ENCODE measurements at regions not wholly inside any gene's neighbourhood (a gene's known extent, or its start where the extent isn't known, plus 50 kb on each side); places are given as distances from the start of the nearest gene placed in this dataset.

DNA sequence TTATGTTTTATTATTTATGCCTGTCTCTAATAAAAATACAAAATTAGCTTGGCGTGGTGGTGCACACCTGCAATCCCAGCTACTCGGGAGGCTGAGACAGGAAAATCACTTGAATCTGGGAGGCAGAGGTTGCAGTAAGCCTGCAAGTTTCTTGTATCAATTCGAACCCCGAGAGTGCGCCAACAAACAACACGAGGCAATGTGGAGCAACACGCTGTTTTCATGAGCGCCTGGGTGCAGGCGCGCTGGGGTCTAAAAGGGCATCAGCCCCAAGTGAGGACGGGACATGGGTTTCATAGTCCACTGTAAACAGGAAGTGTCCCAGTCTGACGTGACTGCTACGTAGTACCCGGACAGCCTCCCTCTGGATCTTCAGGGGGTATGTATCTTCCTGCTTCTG is 1634.6 kb upstream of the AGA start:
- ATAC-seq: no peak
- DNase-seq: no peak
- intact Hi-C loops (cut with DNase I): no loop called here

DNA sequence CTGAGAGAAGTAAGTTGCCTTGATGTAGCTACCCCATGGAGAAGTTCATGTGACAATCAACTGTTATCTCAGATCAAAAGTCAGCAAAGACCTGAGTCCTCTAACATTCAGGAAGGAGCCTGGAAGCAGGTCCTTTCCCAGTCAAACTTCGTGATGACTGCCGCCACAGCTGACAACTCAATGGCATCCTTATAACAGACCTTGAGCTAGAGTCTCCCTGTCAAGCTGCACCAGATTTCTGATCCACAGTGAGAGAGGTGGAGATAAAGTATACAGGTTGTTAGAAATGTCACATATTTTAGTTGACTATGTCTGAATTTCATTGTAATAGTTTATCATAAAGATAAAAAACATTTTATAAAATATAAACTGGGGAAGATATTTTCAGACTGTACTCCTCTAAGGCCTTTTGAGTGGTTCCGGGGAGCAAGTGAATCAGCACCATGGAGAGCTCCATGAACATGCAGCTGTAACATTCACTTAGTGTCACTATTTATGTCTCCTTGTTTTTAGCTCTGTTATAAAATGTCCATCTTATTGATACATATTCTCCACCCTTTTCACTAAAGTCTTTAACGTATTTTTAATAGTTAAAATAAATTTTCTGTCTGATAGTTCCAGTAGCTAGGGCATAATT is 1653.5 kb upstream of the AGA start:
- no peak for ATAC-seq
- intact Hi-C loops (cut with DNase I): no loop called here
- no peak for DNase-seq

DNA sequence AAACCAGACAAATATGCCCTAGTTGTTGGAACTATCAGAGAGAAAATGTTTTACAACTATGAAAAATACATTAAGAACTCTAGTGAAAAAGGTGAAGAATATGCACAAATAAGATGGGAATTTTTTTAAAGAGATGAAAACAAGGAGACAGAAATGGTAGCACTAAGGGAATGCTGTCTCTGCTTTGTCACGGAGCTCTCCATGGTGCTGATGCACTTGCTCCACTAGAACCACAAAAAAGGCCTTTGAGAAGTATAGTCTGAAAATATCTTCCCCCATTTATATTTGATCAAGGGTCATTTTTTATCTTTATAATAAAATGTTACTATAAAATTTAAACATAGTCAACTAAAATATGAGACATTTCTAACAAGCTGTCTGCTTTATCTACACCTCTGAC is 1655.5 kb upstream of the AGA start:
- intact Hi-C loops (cut with DNase I): no loop called here
- ATAC-seq (no peak), DNase-seq (no peak)

DNA sequence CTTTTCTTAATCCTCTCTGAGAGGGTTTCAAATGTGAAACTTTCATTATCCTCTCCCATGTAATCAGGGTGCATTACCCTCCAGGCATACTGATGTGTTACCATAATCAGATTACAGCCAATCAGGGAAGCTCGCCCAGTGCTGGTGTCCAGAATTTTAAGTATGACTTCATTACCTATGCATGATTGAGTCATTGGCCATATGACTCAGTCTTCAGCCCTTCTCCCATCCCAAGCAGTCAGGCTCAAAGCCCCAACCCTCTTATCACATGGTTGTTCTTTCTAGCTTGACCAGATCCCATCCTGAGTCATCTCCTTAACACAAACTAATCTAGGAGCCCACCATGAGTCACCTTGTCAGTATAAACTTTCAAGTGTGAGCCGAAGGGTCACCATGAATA is 1668.1 kb upstream of the AGA start:
- DNase-seq: no peak
- no peak for ATAC-seq
- intact Hi-C loops (cut with DNase I): no loop called here

DNA sequence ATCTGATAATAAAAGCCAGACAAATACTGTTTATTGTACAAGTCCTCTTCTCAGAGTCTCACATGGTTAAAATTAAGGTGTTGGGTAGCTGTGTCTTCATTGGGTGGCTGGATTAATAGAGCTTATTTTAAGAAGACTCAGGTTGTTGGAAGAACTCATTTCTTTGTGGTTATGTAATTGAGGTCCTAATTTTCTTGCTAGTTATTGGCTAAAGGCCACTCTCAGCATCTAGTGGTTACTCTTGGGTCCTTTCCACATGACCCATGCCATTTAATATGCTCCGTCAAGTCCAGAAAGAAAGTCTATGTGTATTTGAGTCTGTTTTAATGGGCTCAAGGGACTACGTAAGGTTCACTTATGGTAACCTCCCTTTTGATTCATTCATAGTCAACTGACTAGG is 1668.6 kb upstream of the AGA start:
- DNase-seq (no peak), ATAC-seq (no peak)
- intact Hi-C loops (cut with DNase I): no loop called here

DNA sequence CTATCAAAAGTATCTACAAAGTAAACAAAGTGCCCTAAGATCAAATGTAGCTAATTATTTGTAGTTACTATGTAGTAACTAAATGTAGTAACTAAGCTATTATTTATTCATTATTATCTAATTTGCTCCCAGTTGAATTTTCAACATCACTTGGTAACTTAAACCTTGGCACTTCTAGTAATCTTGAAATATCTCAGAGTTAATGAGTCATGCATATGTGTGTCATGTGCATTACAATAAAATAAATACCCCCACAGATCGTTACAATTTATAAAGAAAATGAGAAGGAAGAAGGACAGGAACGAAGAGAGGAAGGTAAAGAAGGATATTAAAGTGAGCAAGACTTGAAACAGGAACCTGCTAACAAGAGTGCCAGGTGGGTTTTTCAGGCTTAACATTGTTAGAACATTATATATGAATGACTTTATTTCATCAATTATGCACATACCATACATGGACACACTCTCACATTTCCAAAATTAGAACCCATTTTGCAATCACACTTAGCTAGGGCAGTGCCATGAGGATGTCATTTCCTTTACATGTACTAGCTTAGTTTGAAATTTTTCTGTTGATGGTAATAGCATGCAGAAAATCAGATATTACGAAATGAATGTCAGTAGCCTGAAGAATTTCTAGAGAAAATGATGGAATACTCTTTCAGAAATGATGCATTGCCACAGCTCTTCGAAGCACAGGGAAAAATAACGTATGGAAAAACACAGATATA is 1670.4 kb upstream of the AGA start:
- no peak for DNase-seq
- ATAC-seq: no peak
- intact Hi-C loops (cut with DNase I): no loop called here

DNA sequence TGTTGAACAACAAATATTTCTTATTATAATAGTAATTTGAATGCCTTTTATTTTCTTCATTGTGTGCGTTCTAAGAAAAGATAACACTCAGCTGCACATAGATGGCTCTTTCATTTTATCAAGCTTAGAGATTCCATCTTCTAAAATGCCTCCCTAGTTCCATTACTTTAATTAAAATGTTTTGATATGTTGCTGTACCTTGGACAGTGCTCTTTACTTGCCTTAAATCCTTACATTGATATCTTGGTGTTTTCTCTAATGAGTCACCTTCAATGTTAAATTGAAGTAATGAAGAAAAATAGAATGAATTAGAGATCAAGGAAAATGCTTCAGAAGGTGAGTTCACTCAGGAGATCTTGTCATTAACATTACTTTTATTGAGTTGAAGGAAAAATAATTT is 1672.4 kb upstream of the AGA start:
- intact Hi-C loops (cut with DNase I): no loop called here
- ATAC-seq (no peak), DNase-seq (no peak)

DNA sequence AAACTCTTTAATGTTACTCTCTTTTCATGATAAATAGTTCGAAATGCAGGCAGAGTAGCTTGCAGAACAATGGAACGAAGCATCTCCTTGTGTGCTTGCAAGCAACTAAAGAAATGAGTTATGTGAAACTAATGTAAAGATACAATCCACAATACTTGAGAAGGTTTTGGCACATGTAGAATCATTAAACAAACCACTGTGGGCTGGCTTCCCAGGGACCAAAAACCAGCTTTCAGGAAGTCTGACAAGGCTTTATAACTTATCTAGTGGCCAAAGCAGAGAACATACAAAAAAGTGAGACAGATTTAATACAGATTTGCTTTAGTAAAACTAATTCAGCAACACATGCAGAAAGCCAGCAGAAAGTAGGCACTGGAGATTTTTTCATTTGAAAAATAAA is 1673.8 kb upstream of the AGA start:
- intact Hi-C loops (cut with DNase I): no loop called here
- no peak for ATAC-seq
- DNase-seq: no peak

DNA sequence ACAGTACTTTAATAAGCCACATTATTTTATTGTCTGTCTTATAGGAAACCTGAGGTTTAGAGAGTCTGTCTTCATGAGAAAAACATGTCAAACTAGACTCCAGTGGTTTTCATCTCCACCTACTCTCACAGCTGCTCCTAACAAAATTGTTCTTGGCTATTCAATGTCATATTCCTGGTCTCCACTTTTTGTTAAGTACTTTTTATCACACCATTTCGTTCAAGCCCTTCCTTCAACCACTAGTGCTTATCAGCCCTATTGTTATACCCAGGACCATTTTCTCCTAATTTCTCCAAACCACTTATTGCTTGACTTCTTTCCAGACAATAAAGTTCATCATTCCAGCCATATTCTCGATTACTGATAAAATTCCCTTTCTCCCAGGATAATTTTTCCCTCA is 1674.3 kb upstream of the AGA start:
- DNase-seq (no peak), ATAC-seq (no peak)
- intact Hi-C loops (cut with DNase I): no loop called here

DNA sequence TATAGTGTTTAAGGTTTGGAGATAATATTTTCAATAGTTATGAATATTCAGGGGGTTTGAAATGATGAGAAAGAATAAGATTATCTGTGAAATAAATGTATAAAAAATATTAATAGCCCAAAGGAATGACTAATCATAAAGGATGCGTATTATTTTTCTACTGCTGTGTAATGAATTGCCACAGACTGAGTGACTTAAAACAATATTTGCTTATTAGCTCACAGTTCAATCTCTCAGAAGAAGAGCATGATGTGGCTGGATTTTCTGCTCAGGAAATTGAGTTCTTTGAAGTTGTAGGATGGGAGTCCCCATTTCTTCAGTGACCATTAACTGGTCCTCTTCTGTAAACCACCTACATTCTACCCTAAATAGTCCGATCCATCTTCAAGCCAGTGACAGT is 1680.8 kb upstream of the AGA start:
- ATAC-seq (no peak), DNase-seq (no peak)
- intact Hi-C loops (cut with DNase I): no loop called here

DNA sequence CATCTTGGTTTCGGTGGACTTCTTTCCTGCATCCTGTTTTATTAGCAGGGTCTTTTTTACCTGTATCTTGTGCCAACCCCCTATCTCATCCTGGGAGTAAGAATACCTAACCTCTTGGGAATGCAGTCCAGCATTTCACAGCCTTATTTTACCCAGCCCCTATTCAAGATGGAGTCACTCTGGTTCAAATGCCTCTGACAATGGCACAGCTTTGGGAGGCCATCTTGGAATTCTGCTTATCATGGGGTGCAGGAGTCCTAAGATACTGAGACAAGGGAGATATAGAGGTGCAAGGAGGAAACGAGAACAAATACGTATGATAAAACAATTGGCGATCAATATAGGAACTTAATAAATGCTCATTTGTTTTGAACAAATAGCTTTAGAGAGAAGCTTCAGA is 1682.2 kb upstream of the AGA start:
- no peak for DNase-seq
- no peak for ATAC-seq
- intact Hi-C loops (cut with DNase I): no loop called here

DNA sequence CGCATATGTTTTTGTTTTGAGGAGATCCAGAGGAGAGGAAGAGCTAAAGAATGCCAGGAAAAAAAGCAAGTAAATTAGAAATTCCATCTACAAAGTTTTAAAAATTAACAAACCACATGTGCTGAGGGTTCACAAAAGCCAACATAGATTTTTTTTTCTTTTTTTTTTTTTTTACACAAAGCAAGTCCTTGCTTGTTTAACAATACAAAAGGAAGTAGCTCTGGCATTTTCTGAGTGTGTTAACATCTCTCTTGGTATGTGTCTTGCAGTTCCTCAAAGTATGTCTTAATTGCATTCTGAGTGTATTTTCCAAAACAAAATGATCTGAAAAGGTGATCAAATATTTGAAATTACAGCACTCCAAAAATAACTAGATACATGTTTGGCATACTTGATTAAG is 1682.7 kb upstream of the AGA start:
- intact Hi-C loops (cut with DNase I): no loop called here
- ATAC-seq: no peak
- DNase-seq: no peak

DNA sequence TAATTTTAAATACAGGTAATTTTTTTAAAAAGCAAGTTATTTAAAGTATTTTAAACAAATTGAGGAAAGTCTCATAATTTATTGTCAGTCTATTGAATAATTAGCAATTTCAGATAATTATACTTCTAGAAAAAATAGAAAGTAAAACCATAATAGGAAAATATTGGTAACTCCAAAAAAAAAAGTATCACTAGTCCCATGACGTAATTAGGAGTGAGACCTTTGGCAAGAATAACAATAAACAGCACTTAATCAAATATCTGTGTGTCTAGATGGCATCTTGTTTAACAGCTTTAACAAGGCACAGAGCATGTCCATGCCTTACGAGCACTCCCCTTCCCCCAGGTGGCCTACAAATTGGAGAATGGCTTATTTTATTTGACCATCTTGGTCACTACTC is 1683.6 kb upstream of the AGA start:
- ATAC-seq (no peak), DNase-seq (no peak)
- intact Hi-C loops (cut with DNase I): no loop called here

DNA sequence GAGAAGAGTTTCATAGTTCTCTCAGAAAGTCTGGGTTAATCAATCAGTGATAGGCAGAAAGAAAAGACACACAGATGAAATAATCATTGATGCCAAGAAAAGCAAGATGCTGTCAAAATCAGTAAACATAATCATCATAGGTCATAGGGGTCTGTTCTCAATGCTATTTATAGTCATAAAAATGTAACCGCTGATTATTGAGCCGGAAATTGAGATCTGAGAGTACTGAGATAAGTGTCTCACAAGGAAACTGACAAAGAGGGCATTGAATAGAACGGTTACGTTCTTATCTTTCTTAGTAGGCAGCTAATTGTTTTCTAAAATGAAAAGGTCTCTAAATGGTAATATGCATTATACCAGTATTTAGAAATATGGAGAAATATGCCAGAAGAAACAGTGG is 1686.1 kb upstream of the AGA start:
- ATAC-seq: no peak
- DNase-seq: no peak
- intact Hi-C loops (cut with DNase I): no loop called here

DNA sequence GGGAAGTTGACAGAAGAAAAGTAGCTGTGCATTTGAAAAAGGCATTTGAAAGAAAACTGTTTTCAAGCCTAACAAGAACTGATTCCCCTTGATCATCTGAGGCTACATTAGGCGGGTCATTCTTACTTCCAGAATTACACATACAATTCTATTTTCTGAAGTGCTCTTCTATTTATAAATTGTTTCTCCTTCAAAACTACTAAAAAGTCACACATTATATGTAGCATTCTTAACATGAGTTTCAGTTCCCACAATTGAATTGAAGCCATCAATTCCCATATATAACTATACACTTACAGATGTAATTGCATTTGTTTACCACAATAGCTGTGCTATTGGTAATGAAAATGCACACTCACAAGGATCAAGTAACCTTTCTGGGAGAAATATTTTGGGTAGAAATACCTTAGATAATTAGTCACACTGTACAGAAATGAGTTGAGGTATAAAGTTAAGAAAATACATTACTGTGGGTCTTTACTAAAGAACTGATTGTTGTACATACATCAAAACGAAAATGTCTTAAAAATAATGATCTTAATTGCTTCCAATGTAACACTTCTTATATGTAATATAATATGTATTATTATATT is 1688.0 kb upstream of the AGA start:
- ATAC-seq: no peak
- intact Hi-C loops (cut with DNase I): no loop called here
- DNase-seq: no peak

DNA sequence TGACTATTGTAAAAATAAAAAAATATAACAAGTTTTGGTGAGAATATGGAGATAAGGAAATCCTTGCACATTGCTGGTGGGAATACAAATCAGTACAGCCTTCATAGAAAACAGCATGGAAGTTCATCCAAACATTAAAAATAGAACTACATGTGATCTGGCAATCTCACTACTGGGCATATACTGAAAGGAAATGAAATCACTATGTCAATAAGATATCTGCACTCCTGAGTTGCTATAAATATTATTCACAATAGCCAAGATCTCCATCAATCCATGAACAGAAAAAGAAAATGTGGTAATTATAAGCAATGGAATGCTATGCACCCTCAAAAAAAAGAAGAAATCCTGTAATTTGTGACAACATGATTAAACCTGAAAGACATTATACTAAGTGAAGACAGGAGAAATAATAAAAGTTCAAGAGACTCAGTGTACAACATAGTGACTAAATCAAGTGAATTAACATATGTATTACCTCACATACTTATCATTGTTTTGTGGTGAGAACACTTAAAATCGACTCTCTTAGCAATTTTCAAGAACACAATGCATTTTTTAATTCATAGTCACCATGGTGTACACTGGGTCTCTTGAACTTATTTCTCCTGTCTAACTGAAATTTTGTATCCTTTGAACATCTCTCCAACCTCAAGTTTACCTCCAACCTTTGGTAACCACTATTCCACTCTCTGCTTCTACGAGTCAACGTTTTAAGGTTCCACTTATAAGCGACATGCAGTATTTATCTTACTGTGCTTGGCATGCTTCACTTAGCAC is 1703.7 kb upstream of the AGA start:
- DNase-seq: no peak
- intact Hi-C loops (cut with DNase I): no loop called here
- no peak for ATAC-seq

DNA sequence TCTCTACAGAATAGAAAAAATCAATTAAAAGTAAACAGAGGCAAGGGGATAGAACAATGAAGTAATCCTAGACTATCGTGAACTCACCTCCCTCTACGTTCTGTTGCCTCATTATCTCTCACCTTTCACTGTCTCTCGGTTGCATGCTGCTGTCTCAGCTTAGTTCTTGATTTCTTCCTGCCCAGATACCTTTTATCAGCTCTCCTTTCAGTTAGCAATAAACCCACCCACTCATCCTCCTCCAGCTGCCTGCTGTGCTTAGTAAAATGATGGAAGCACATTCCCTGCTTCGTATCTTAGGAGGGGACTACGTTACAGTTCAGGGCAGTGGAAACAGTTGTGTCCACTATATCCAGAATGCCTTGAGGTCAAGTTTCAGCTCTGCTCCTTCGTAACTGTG is 1709.5 kb upstream of the AGA start:
- DNase-seq (no peak), ATAC-seq (no peak)
- intact Hi-C loops (cut with DNase I): no loop called here

DNA sequence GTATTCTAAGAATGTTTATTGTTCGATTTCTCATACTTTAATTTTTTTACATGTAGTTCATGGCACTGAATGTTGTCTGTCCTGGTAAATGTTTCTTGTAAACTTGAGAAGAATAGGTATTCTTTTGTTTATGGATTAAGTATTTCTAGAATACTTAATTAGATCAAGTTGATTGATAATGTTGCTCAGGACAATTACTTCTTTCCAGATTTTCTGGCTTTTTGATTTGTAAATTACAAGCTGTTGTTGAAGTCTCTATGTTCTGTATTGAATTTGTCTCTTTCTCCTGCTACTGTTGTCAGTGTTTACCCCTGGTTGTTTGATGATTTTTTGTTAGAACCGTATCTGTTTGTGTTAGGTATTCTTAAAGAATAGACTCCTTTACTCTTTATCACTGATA is 1720.9 kb upstream of the AGA start:
- DNase-seq: no peak
- intact Hi-C loops (cut with DNase I): no loop called here
- ATAC-seq: no peak

DNA sequence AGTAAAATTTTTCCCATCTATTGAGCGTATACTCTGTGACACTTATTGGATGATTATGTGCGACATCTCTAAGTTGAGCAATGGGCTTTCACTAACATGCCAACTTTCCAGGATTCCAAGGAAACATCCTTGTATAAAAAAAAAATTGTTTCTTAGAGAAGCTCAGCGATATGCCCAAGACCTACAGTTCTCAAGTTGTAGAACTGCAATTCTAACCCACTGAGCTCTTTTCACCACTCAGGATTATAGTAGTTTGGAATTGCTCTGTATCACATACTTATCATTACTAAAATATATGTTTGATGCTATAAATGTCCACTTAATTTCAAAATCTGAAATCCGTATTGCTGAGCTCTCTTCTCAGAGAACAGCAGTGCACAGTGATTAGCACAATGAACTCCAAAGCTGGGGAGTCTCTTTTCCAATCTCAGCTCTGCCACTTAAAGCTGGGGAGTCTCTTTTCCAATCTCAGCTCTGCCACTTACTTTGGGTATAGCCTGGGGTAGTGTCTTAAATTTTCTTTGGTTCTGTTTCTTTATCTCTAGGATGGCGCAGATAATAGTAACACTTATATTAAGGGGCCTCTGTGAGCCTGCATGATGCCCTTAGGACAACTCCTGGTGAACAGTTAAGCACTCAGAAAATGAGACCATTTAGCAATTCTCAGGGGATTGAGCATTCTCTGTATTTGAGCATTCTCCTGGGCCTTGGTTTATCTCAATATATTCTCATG is 1722.2 kb upstream of the AGA start:
- ATAC-seq: no peak
- intact Hi-C loops (cut with DNase I): no loop called here
- DNase-seq: no peak
